Upper lobe of left lung (tissue), 4 donors: ENCODE measurements at regions not wholly inside any gene's neighbourhood (a gene's known extent, or its start where the extent isn't known, plus 50 kb on each side); places are given as distances from the start of the nearest gene placed in this dataset.

Experiments
- CTCF ChIP-seq, 6 experiments: fragments of 450-650 bp in 4 of 6; fragments of 200-600 bp in 2 of 6; sonication (generic) in 2 of 6; IDR thresholded peaks; one replicate each; pipeline ENCODE4 v1.5.1; 2016 to 2019; ENCODE audit warnings: antibody characterized with exemption in 6 of 6
- EP300 ChIP-seq, 4 donors: sonication (generic); formaldehyde crosslinking; IDR thresholded peaks; one replicate each; pipeline ENCODE4 v1.5.1; 2017; ENCODE audit warnings: antibody characterized with exemption in 4 of 4, control low read depth in 2 of 4
- POLR2AphosphoS5 ChIP-seq, 2 donors: sonication (generic); formaldehyde crosslinking; IDR thresholded peaks; one replicate each; pipeline ENCODE4 v1.5.1; 2017; ENCODE audit warnings: antibody characterized with exemption in 2 of 2

GRCh38 chr5:71884926-71885325 lies 165.9 kb downstream of the CARTPT start:
- TF ChIP-seq POLR2AphosphoS5 (IDR thresholded peaks at IDR 0.05) (no peak), EP300 (IDR thresholded peaks at IDR 0.05) (no peak), CTCF (IDR thresholded peaks at IDR 0.05) (no peak)
